GM18498 (cell line): ENCODE measurements at regions not wholly inside any gene's neighbourhood (a gene's known extent, or its start where the extent isn't known, plus 50 kb on each side); places are given as distances from the start of the nearest gene placed in this dataset.
"Not testable (repeated sequence)": the region's sequence is repeated elsewhere in the genome, so short reads cannot be mapped to it uniquely, and the experiment has no call there.

Experiments
- ATAC-seq: cut with Tn5 transposase; IDR thresholded peaks from one replicate; pipeline ENCODE4 v1.9.1; 2021; ENCODE audit warnings: mild to moderate bottlenecking, moderate library complexity; ENCODE audit not compliant: unreplicated experiment

GRCh38 chr6:94713446-94713845 is 863.9 kb upstream of the MANEA start:
- no peak for ATAC-seq

GRCh38 chr6:94698773-94699172 is 878.6 kb upstream of the MANEA start:
- no peak for ATAC-seq

- ATAC-seq, result not testable (repeated sequence)
Observed at GRCh38 chr6:94687255-94687654, 890.1 kb upstream of the MANEA start.

- ATAC-seq, result no peak
Observed at GRCh38 chr6:94683409-94683808, 893.9 kb upstream of the MANEA start.

GRCh38 chr6:94680669-94681212 is 896.6 kb upstream of the MANEA start:
- ATAC-seq, result no peak

GRCh38 chr6:94673251-94673650 is 904.1 kb upstream of the MANEA start:
- no peak for ATAC-seq

- ATAC-seq, result no peak
Observed at GRCh38 chr6:94670017-94670416, 907.3 kb upstream of the MANEA start.

GRCh38 chr6:94668876-94669275 is 908.5 kb upstream of the MANEA start:
- no peak for ATAC-seq

GRCh38 chr6:94658929-94659328 is 918.4 kb upstream of the MANEA start:
- no peak for ATAC-seq

GRCh38 chr6:94651239-94651638 is 926.1 kb upstream of the MANEA start:
- no peak for ATAC-seq

- no peak for ATAC-seq
Observed at GRCh38 chr6:94645191-94645590, 932.1 kb upstream of the MANEA start.

GRCh38 chr6:94639564-94639963 is 937.8 kb upstream of the MANEA start:
- no peak for ATAC-seq

- ATAC-seq, result no peak
Observed at GRCh38 chr6:94636780-94637385, 940.5 kb upstream of the MANEA start.

- ATAC-seq, result no peak
Observed at GRCh38 chr6:94623586-94623985, 953.7 kb upstream of the MANEA start.

- ATAC-seq, result no peak
Observed at GRCh38 chr6:94622783-94623182, 954.6 kb upstream of the MANEA start.

- ATAC-seq, result no peak
Observed at GRCh38 chr6:94600636-94601035, 976.7 kb upstream of the MANEA start.

- no peak for ATAC-seq
Observed at GRCh38 chr6:94597487-94597886, 979.8 kb upstream of the MANEA start.

- ATAC-seq, result no peak
Observed at GRCh38 chr6:94590416-94590815, 986.9 kb upstream of the MANEA start.

- no peak for ATAC-seq
Observed at GRCh38 chr6:94588301-94588700, 989.0 kb upstream of the MANEA start.

- ATAC-seq, result no peak
Observed at GRCh38 chr6:94584211-94584610, 993.1 kb upstream of the MANEA start.

- no peak for ATAC-seq
Observed at GRCh38 chr6:94570581-94570980, 1006.8 kb upstream of the MANEA start.

GRCh38 chr6:94562846-94563245 is 1014.5 kb upstream of the MANEA start:
- ATAC-seq, result no peak
